Trophoblast cell (in vitro differentiated cells and primary cell): ENCODE measurements at regions not wholly inside any gene's neighbourhood (a gene's known extent, or its start where the extent isn't known, plus 50 kb on each side); places are given as distances from the start of the nearest gene placed in this dataset.

ENCODE experiments used
- DNase-seq, 2 donors: peaks; one replicate each; pipeline ENCODE4 v3.0.0-alpha.2; 2016
- H2AFZ ChIP-seq: 2 replicates; pipeline ENCODE4 v1.6.1; 2013; ENCODE audit warnings: low read length, moderate library complexity, mild to moderate bottlenecking; ENCODE audit not compliant: insufficient read depth, poor library complexity
- H2AK5ac ChIP-seq: 2 replicates; pipeline ENCODE4 v1.6.1; 2013; ENCODE audit warnings: mild to moderate bottlenecking, low read length
- H2BK120ac ChIP-seq: 2 replicates; pipeline ENCODE4 v1.6.1; 2013; ENCODE audit warnings: low read length, mild to moderate bottlenecking, moderate library complexity; ENCODE audit not compliant: insufficient read depth, poor library complexity
- H2BK12ac ChIP-seq: 2 replicates; pipeline ENCODE4 v1.6.1; 2013; ENCODE audit warnings: mild to moderate bottlenecking, low read length, moderate library complexity
- H2BK5ac ChIP-seq: 2 replicates; pipeline ENCODE4 v1.6.1; 2013; ENCODE audit warnings: low read length, low read depth, moderate library complexity, mild to moderate bottlenecking; ENCODE audit not compliant: poor library complexity
- H3K14ac ChIP-seq: 2 replicates; pipeline ENCODE4 v1.6.1; 2013; ENCODE audit warnings: mild to moderate bottlenecking, low read length
- H3K18ac ChIP-seq: 2 replicates; pipeline ENCODE4 v1.6.1; 2013; ENCODE audit warnings: mild to moderate bottlenecking, low read length
- H3K23ac ChIP-seq: 2 replicates; pipeline ENCODE4 v1.6.1; 2013; ENCODE audit warnings: low read length
- H3K27ac ChIP-seq: 2 replicates; pipeline ENCODE4 v1.5.1; 2013; ENCODE audit warnings: low read depth, mild to moderate bottlenecking, inconsistent platforms, low read length, moderate library complexity
- H3K27me3 ChIP-seq: 2 replicates; pipeline ENCODE4 v1.6.1; 2013; ENCODE audit warnings: inconsistent platforms, mild to moderate bottlenecking, low read length, moderate library complexity; ENCODE audit not compliant: insufficient read depth
- H3K36me3 ChIP-seq, 2 experiments: 1 replicate in 1 of 2; 2 replicates in 1 of 2; pipeline ENCODE4 v1.6.1; 2013; ENCODE audit warnings: low read length in 2 of 2, mild to moderate bottlenecking in 2 of 2, moderate library complexity in 1 of 2; ENCODE audit not compliant: insufficient read depth in 2 of 2, control insufficient read depth in 1 of 2
- H3K4ac ChIP-seq: 2 replicates; pipeline ENCODE4 v1.6.1; 2013; ENCODE audit warnings: low read depth, mild to moderate bottlenecking, low read length, moderate library complexity
- H3K4me1 ChIP-seq, 2 experiments: 1 replicate in 1 of 2; 2 replicates in 1 of 2; pipeline ENCODE4 v1.6.1; 2013; ENCODE audit warnings: low read length in 2 of 2, mild to moderate bottlenecking in 2 of 2, moderate library complexity in 1 of 2; ENCODE audit not compliant: insufficient read depth in 2 of 2, control insufficient read depth in 1 of 2
- H3K4me2 ChIP-seq: 2 replicates; pipeline ENCODE4 v1.6.1; 2013; ENCODE audit warnings: inconsistent platforms, mild to moderate bottlenecking, low read length, moderate library complexity
- H3K4me3 ChIP-seq: 2 replicates; pipeline ENCODE4 v1.5.1; 2013; ENCODE audit warnings: mild to moderate bottlenecking, low read depth, low read length, inconsistent platforms
- H3K79me1 ChIP-seq: one replicate; pipeline ENCODE4 v1.6.1; 2013; ENCODE audit warnings: low read length
- H3K79me2 ChIP-seq: 2 replicates; pipeline ENCODE4 v1.6.1; 2013; ENCODE audit warnings: low read length, mild to moderate bottlenecking; ENCODE audit not compliant: control insufficient read depth, insufficient read depth, poor library complexity
- H3K9ac ChIP-seq: 2 replicates; pipeline ENCODE4 v1.6.1; 2013; ENCODE audit warnings: mild to moderate bottlenecking, low read length
- H3K9me3 ChIP-seq: 2 replicates; pipeline ENCODE4 v1.6.1; 2013; ENCODE audit warnings: low read depth, mild to moderate bottlenecking, control low read depth, inconsistent platforms, low read length; ENCODE audit not compliant: insufficient read depth
- H4K12ac ChIP-seq: 2 replicates; pipeline ENCODE4 v1.6.1; 2013; ENCODE audit warnings: low read depth, mild to moderate bottlenecking, low read length, moderate library complexity
- H4K8ac ChIP-seq: 2 replicates; pipeline ENCODE4 v1.6.1; 2013; ENCODE audit warnings: low read depth, mild to moderate bottlenecking, low read length, moderate library complexity
- H4K91ac ChIP-seq: one replicate; pipeline ENCODE4 v1.6.1; 2013; ENCODE audit warnings: low read depth, mild to moderate bottlenecking, low read length, moderate library complexity
- WGBS: extraction: QIAGEN DNeasy Blood & Tissue Kit; methylation state at CpG from one replicate; pipeline ENCODE4 v1.1.7; 2013; ENCODE audit warnings: missing lambda C conversion rate; ENCODE audit not compliant: insufficient read length, insufficient coverage; ENCODE audit errors: extremely low coverage; 5-methylcytosine and 5-hydroxymethylcytosine counted together

DNA sequence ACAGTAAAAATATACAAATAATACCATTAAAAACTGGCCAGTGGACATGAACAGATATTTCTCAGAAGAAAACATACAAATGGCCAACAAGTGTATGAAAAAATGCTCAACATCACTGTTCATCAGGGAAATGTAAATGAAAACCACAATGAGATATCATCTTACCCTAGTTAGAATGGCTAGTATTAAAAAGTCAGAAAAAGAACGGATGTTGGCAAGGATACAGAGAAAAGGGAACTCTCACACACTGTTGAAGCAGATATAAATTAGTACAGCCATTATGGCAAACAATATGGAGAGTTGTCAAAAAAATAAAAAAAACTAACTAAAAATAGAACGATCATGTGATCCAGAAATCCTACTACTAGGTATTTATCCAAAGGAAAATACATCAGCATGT, 222.7 kb upstream of the NAALADL2 start:
- Histone ChIP-seq H3K4me1 (peaks cover 0 to 1% of the 10 kb centered on the region in 2 experiments), H4K12ac (no peak overlapping the region), H2BK12ac (no peak overlapping the region), H3K4ac (no peak overlapping the region), H3K9ac (no peak overlapping the region), H2AK5ac (no peak overlapping the region), H3K18ac (no peak overlapping the region), H3K79me1 (no peaks in the 10 kb centered on the region), H3K27me3 (no peaks in the 10 kb centered on the region), H2AFZ (no peak overlapping the region), H3K23ac (no peak overlapping the region), H2BK120ac (no peak overlapping the region), H3K4me3 (no peak overlapping the region), H2BK5ac (no peak overlapping the region), H3K9me3 (no peaks in the 10 kb centered on the region), H4K8ac (no peak overlapping the region), H3K4me2 (no peak overlapping the region), H3K14ac (no peak overlapping the region), H3K79me2 (no peaks in the 10 kb centered on the region), H4K91ac (no peak overlapping the region), H3K36me3 (no peaks in the 10 kb centered on the region), H3K27ac (no peak overlapping the region)
- WGBS = no CpG with 5 or more reads among the region's 2 CpGs
- no peak for DNase-seq

DNA sequence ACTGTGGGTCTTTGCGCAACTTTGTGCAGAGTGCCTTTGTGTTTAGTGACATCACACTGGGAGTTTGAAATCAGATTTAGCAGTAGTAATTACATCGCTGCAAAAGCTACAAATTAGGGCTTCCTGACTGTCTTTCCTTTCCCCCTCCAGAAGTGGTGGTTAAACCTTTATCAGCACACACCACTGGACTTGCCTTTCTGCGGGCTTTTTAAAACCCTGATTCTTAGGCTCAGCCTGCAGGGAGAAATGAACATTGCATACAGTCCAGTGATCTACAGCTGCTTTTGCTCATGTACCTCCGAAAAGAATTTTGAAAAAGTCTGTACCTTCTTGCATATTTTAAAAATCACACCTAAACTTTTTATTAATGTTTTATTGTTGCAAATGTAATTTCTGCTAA, 219.7 kb upstream of the NAALADL2 start:
- H4K91ac ChIP-seq = no peak overlapping the region
- no peak overlapping the region for H2BK12ac ChIP-seq
- H4K12ac ChIP-seq = no peak overlapping the region
- no peak overlapping the region for H3K4me3 ChIP-seq
- peak; percentile 0 to 33 for DNase-seq
- H3K79me1 ChIP-seq = no peaks in the 10 kb centered on the region
- no peak overlapping the region for H4K8ac ChIP-seq
- no peaks in the 10 kb centered on the region for H3K79me2 ChIP-seq
- H3K4ac ChIP-seq = no peak overlapping the region
- WGBS = no CpG with 5 or more reads among the region's 4 CpGs
- no peak overlapping the region for H3K18ac ChIP-seq
- no peaks in the 10 kb centered on the region for H3K36me3 ChIP-seq
- H3K27me3 ChIP-seq = no peaks in the 10 kb centered on the region
- no peak overlapping the region for H3K14ac ChIP-seq
- H2AK5ac ChIP-seq = no peak overlapping the region
- no peak overlapping the region for H3K4me2 ChIP-seq
- no peak overlapping the region for H2BK5ac ChIP-seq
- no peak overlapping the region for H2BK120ac ChIP-seq
- H3K27ac ChIP-seq = no peak overlapping the region
- no peak overlapping the region for H2AFZ ChIP-seq
- H3K4me1 ChIP-seq = peaks cover 0 to 1% of the 10 kb centered on the region in 2 experiments
- H3K9ac ChIP-seq = no peak overlapping the region
- H3K23ac ChIP-seq = no peak overlapping the region
- no peaks in the 10 kb centered on the region for H3K9me3 ChIP-seq

DNA sequence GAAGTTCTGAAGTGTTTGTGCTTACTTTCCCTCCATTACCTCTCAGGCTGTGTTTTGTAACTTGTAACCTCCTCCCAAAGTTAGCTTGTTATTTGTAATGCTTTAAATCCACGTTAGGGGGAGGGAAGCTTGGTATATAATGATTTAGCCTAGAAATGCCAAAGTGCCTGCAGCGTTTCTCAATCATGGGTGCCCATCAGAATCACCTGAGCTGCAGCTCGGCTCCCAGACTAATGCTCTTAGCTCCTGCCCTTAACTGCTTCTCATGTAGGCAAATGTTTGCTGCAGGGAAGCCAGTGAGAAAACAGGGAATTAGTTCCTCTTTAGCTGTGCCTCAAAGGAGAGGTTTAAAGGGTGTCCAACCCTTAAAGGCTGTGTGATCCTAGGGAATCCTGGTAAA, 219.2 kb upstream of the NAALADL2 start:
- no peaks in the 10 kb centered on the region for H3K27me3 ChIP-seq
- H3K9ac ChIP-seq = no peak overlapping the region
- no CpG with 5 or more reads among the region's 3 CpGs for WGBS
- no peaks in the 10 kb centered on the region for H3K36me3 ChIP-seq
- H3K18ac ChIP-seq = no peak overlapping the region
- H2BK120ac ChIP-seq = no peak overlapping the region
- H3K79me1 ChIP-seq = no peaks in the 10 kb centered on the region
- H2BK5ac ChIP-seq = no peak overlapping the region
- H3K27ac ChIP-seq = no peak overlapping the region
- H3K4me2 ChIP-seq = no peak overlapping the region
- H3K23ac ChIP-seq = no peak overlapping the region
- no peak overlapping the region for H3K14ac ChIP-seq
- no peak overlapping the region for H2AK5ac ChIP-seq
- H2BK12ac ChIP-seq = no peak overlapping the region
- H4K8ac ChIP-seq = no peak overlapping the region
- H3K4ac ChIP-seq = no peak overlapping the region
- peaks cover 0 to 1% of the 10 kb centered on the region in 2 experiments for H3K4me1 ChIP-seq
- H3K4me3 ChIP-seq = no peak overlapping the region
- no peak overlapping the region for H4K91ac ChIP-seq
- DNase-seq = no peak
- H2AFZ ChIP-seq = no peak overlapping the region
- H3K79me2 ChIP-seq = no peaks in the 10 kb centered on the region
- no peak overlapping the region for H4K12ac ChIP-seq
- no peaks in the 10 kb centered on the region for H3K9me3 ChIP-seq

DNA sequence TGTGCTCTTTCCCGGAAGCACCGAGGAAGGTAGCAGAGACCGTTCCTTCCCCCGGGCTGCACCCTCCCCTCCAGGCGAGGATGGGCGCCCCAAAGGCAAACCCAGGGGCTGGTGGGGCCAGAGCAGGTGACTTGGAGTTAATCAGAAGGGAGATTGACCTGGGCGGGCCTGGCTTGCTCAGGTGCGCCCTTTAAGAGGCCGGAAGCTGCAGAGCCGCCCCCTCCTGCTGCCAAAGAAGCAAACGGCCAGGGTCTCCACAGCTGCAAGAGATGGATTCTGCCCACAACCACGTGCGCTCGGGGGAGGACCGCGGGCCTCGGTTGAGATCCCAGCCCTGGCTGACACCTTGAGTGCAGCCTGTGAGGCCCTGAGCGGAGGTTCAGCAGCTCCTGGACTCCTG, 218.2 kb upstream of the NAALADL2 start:
- no peaks in the 10 kb centered on the region for H3K9me3 ChIP-seq
- H2BK12ac ChIP-seq = no peak overlapping the region
- no peak overlapping the region for H2BK120ac ChIP-seq
- no peaks in the 10 kb centered on the region for H3K27me3 ChIP-seq
- no peak overlapping the region for H2AFZ ChIP-seq
- H4K12ac ChIP-seq = no peak overlapping the region
- H3K79me1 ChIP-seq = no peaks in the 10 kb centered on the region
- no peak overlapping the region for H3K4me3 ChIP-seq
- DNase-seq = no peak
- H3K23ac ChIP-seq = no peak overlapping the region
- H3K4ac ChIP-seq = no peak overlapping the region
- no peaks in the 10 kb centered on the region for H3K79me2 ChIP-seq
- no peak overlapping the region for H3K14ac ChIP-seq
- no peak overlapping the region for H3K9ac ChIP-seq
- no peak overlapping the region for H3K4me2 ChIP-seq
- no peak overlapping the region for H3K18ac ChIP-seq
- H2BK5ac ChIP-seq = no peak overlapping the region
- H2AK5ac ChIP-seq = no peak overlapping the region
- no peak overlapping the region for H4K8ac ChIP-seq
- H4K91ac ChIP-seq = no peak overlapping the region
- H3K4me1 ChIP-seq = peaks cover 0 to 1% of the 10 kb centered on the region in 2 experiments
- no peak overlapping the region for H3K27ac ChIP-seq
- no peaks in the 10 kb centered on the region for H3K36me3 ChIP-seq
- WGBS = no CpG with 5 or more reads among the region's 18 CpGs
